ENCODE measurements at regions not wholly inside any gene's neighbourhood (a gene's known extent, or its start where the extent isn't known, plus 50 kb on each side); places are given as distances from the start of the nearest gene placed in this dataset.
"Not testable (repeated sequence)": the region's sequence is repeated elsewhere in the genome, so short reads cannot be mapped to it uniquely, and the experiment has no call there.

GRCh38 chr12:32975122-32975521 is 78.5 kb upstream of the PKP2 start:
- H3K9me3 ChIP-seq = no peaks in the 10 kb centered on the region
- DNase-seq = no peak
- H3K4me3 ChIP-seq = no peak overlapping the region
- no peak for TF ChIP-seq POLR2A (IDR thresholded peaks at IDR 0.05)
- TF ChIP-seq CTCF (IDR thresholded peaks at IDR 0.05) = no peak
- H3K4me1 ChIP-seq = no peaks in the 10 kb centered on the region
- H3K27me3 ChIP-seq = no peaks in the 10 kb centered on the region
- H3K36me3 ChIP-seq = no peaks in the 10 kb centered on the region
- no peak overlapping the region for H3K27ac ChIP-seq

- TF ChIP-seq POLR2A (IDR thresholded peaks at IDR 0.05) (no peak), CTCF (IDR thresholded peaks at IDR 0.05) (no peak)
- no peak for DNase-seq
- no peak overlapping the region for H3K4me3 ChIP-seq
- no peaks in the 10 kb centered on the region for H3K27me3 ChIP-seq
- H3K27ac ChIP-seq = no peak overlapping the region
- no peaks in the 10 kb centered on the region for H3K36me3 ChIP-seq
- H3K9me3 ChIP-seq = no peaks in the 10 kb centered on the region
- no peaks in the 10 kb centered on the region for H3K4me1 ChIP-seq
Observed at GRCh38 chr12:32970465-32971110, 74.0 kb upstream of the PKP2 start.

GRCh38 chr12:32964981-32965585 is 68.5 kb upstream of the PKP2 start:
- TF ChIP-seq CTCF (IDR thresholded peaks at IDR 0.05) = no peak
- no peak for TF ChIP-seq POLR2A (IDR thresholded peaks at IDR 0.05)
- no peak for DNase-seq
- no peaks in the 10 kb centered on the region for H3K36me3 ChIP-seq

GRCh38 chr12:32956418-32956817 is 59.8 kb upstream of the PKP2 start:
- H3K4me3 ChIP-seq, H3K36me3 ChIP-seq, H3K4me1 ChIP-seq, H3K9me3 ChIP-seq, H3K27ac ChIP-seq, H3K27me3 ChIP-seq, DNase-seq: not testable (repeated sequence)

More at GRCh38 chr12:32964981-32965585, 68.5 kb upstream of the PKP2 start:
- no peaks in the 10 kb centered on the region for H3K4me1 ChIP-seq
- no peaks in the 10 kb centered on the region for H3K27me3 ChIP-seq
- H3K9me3 ChIP-seq = no peaks in the 10 kb centered on the region
- H3K27ac ChIP-seq = no peak overlapping the region
- H3K4me3 ChIP-seq = no peak overlapping the region

- no peaks in the 10 kb centered on the region for H3K36me3 ChIP-seq
- no peaks in the 10 kb centered on the region for H3K27me3 ChIP-seq
- H3K4me1 ChIP-seq = no peaks in the 10 kb centered on the region
- TF ChIP-seq POLR2A (IDR thresholded peaks at IDR 0.05) (no peak), CTCF (IDR thresholded peaks at IDR 0.05) (no peak)
- DNase-seq = no peak
- no peak overlapping the region for H3K27ac ChIP-seq
- H3K9me3 ChIP-seq = no peaks in the 10 kb centered on the region
- H3K4me3 ChIP-seq = no peak overlapping the region
Observed at GRCh38 chr12:32952681-32953080, 56.1 kb upstream of the PKP2 start.

- Histone ChIP-seq H3K4me3 (no peak overlapping the region), H3K4me1 (no peaks in the 10 kb centered on the region), H3K36me3 (no peaks in the 10 kb centered on the region), H3K27me3 (no peaks in the 10 kb centered on the region), H3K9me3 (no peaks in the 10 kb centered on the region), H3K27ac (no peak overlapping the region)
- no peak for DNase-seq
- TF ChIP-seq POLR2A (IDR thresholded peaks at IDR 0.05) = no peak
- TF ChIP-seq CTCF (IDR thresholded peaks at IDR 0.05) = no peak
Observed at GRCh38 chr12:32949815-32950214, 53.2 kb upstream of the PKP2 start.
